Cardiac fibroblast (primary cell): ENCODE measurements at regions not wholly inside any gene's neighbourhood (a gene's known extent, or its start where the extent isn't known, plus 50 kb on each side); places are given as distances from the start of the nearest gene placed in this dataset.

Experiments
- DNase-seq, 2 donors: peaks; one replicate each; pipeline versions ENCODE4 v3.0.0 to v3.0.0-alpha.2; 2010; ENCODE audit warnings: low read depth in 2 of 2
- H3K4me3 ChIP-seq, 2 donors: replicated peaks in 1 of 2; 1 replicate in 1 of 2; 2 replicates in 1 of 2; pipeline ENCODE4 v1.5.1; 2011; ENCODE audit warnings: low read depth in 2 of 2, low read length in 2 of 2, mild to moderate bottlenecking in 2 of 2, moderate library complexity in 1 of 2
- CTCF ChIP-seq: IDR thresholded peaks from one replicate; pipeline ENCODE4 v1.5.1; 2011; ENCODE audit warnings: low read depth, mild to moderate bottlenecking, low read length, inconsistent platforms

- DNase-seq = no peak
- H3K4me3 ChIP-seq = no peak overlapping the region
- no peak for TF ChIP-seq CTCF
These were observed 310.0 kb upstream of the UBE2E2 start for GRCh38 chr3:22893101-22893500.

GRCh38 chr3:22893644-22894325 is 309.3 kb upstream of the UBE2E2 start:
- no peak for TF ChIP-seq CTCF
- H3K4me3 ChIP-seq = no peak overlapping the region
- DNase-seq = no peak

- no peak for DNase-seq
- no peak overlapping the region for H3K4me3 ChIP-seq
- TF ChIP-seq CTCF = no peak
These were observed 308.3 kb upstream of the UBE2E2 start for GRCh38 chr3:22894865-22895264.

GRCh38 chr3:22895671-22896070 is 307.5 kb upstream of the UBE2E2 start:
- TF ChIP-seq CTCF = no peak
- no peak overlapping the region for H3K4me3 ChIP-seq
- no peak for DNase-seq

GRCh38 chr3:22898558-22898957 is 304.6 kb upstream of the UBE2E2 start:
- no peak for TF ChIP-seq CTCF
- no peak for DNase-seq
- no peak overlapping the region for H3K4me3 ChIP-seq

- TF ChIP-seq CTCF = no peak
- no peak for DNase-seq
- H3K4me3 ChIP-seq = no peak overlapping the region
These were observed 303.7 kb upstream of the UBE2E2 start for GRCh38 chr3:22899441-22899840.

- DNase-seq = no peak
- H3K4me3 ChIP-seq = no peak overlapping the region
- no peak for TF ChIP-seq CTCF
These were observed 302.8 kb upstream of the UBE2E2 start for GRCh38 chr3:22900296-22900695.
